Stimulated activated CD8-positive, alpha-beta memory T cell treated with anti-CD3 and anti-CD28 coated beads, Interleukin-4, amount 100 ng/mL, for 1 hour (primary cell): ENCODE measurements at regions not wholly inside any gene's neighbourhood (a gene's known extent, or its start where the extent isn't known, plus 50 kb on each side); places are given as distances from the start of the nearest gene placed in this dataset.

Source experiments
- DNase-seq, 2 donors: peaks; one replicate each; pipeline ENCODE4 v3.0.0-alpha.2; 2020; ENCODE audit warnings: low read depth in 2 of 2, low spot score in 1 of 2

DNA sequence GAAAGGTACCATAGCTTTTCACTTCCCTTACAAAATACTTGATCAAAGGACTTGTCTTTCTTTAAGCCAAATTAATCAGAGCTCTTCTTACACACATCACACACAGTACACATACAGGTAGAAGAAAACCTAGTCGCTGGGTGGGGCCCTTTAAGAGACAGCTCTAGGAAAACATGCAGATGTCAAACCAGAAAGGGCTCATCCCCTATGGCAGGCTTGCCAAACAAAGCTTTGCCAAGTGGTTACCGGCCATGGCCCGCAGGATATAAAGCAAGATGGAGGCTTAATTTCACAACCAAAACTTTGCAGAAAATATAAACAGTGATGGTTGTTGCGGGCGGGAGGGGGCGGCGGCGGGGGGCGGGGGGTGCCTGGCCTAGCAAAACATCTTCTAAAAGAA, 2156.0 kb upstream of the PIK3C3 start:
- no peak for DNase-seq

DNA sequence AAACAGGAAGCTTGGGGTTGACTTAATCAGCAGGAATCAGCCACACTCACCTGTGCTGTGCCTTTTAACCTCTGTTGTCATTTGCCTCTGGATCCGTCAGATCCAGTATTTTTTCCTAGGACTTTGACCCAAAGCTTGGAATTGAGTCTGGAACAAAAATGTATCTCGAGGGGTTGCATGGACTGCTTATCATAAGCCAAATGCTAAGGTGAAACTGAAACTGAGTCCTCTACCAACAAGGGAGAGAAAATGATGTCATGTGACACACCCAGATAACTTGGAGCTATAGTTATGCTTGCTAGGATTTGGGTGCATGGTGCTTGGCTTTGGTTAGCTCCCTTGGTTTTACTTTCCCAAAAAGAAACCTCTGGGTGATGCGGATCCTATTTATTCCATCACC, 2158.6 kb upstream of the PIK3C3 start:
- no peak for DNase-seq

DNA sequence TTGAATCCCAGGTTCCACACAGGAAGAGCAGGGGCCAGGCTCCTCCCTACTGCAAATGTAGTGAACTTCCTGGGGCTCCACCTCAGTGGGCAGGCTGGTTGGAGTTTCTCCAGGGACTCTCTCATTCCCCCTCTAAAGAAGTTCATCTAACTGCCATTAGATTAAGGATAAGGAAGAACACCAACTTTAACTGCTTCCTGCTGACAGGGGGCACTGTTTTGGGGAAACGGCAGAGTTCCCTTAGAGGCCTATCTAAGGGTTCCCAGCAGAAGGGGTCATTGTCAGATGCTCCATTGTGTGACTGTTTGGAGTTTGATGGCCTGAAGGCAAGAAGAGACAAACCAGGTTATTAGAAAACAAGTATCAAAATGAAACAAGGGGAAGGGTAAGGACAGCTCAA, 2159.7 kb upstream of the PIK3C3 start:
- no peak for DNase-seq

DNA sequence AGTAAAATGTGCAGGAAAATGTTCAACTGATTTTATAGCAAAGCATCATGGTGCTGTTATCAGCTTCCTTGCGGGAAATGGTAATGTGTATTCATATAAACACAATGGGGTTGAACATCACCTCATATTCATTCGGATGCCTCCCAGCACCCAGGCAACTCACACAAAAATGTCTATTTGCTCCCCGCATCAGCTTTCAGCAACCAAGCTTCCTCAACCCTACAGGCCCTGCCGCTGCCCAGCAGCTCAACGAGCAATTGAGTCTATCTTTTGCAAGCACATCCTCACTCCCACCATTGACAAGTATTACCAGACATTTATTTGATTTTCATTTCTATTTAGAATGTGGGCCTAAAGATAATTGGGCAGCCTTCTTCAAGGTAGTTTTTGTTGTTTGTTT, 2161.4 kb upstream of the PIK3C3 start:
- DNase-seq, result no peak

GRCh38 chr18:39788383-39788782, 2166.7 kb upstream of the PIK3C3 start:
- DNase-seq, result no peak

DNA sequence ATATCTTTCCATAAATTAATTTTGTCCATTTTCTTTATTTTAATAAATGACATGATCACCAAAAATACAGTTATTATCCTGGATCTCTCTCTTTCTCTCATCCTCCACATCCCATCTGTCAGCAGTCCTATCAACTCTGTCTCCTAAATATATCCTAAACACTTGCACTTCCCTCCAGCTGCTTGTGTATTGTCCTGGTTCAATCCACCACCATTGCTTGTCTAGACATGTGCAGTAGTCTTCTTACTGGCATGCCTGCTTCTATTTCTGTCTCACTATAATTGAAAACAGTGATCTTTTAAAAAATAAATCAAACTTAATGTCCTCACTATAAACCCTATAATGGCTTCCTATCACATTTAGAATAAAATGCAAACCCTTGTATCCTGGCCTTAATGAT, 2168.6 kb upstream of the PIK3C3 start:
- DNase-seq, result no peak

- DNase-seq, result no peak
Measured at GRCh38 chr18:39784541-39784940, 2170.5 kb upstream of the PIK3C3 start.

- no peak for DNase-seq
Measured at GRCh38 chr18:39781565-39781964, 2173.5 kb upstream of the PIK3C3 start.

DNA sequence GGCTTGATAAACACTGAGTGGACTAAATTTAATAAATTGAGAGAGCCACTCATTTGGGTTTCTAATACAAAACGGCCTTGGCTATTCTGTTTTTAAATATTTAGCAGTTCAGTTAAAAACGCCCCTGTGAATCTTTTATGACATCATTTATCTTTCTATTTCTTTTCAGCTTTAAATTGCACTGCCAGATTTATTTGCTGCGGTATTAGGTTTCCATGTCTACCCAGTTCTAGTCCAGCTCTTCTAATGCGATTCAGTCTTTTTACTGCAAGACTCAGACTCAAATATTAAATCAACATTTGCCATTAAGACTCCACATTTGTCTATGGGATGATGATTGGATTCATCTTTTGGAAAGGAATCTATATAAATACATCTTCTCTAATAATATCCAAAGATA, 2174.3 kb upstream of the PIK3C3 start:
- DNase-seq, result no peak

- DNase-seq, result no peak
Measured at GRCh38 chr18:39779926-39780325, 2175.1 kb upstream of the PIK3C3 start.

GRCh38 chr18:39776766-39777165, 2178.3 kb upstream of the PIK3C3 start:
- DNase-seq, result no peak

DNA sequence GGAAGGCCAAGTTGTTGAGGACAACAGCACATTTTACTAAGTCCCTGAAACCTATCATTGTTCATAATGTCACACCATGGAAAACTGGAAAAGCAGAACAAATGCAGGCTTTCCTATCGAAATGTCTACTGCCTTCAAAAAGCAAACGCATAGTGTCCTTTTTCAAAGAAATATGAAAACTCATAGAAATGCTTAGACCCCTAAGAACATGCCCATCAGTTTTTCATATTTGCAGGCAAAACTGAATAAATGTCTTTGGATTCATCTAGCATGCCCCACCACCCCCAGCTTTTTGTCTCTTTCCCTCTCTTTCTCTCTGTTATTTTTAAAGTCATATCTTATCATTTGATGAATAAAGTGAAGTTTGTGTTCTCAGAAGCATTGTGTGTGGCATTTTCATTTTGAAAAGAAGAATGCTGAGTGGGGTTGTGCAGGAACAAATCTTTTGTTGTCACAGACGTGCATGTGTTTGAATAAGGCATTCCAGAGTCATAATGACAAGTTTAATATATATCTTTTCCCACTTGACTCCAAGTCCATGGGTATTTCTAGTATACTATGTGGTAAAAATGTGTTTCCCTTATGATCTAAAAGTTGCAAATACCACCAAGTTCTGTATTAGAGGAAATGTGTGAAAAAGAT, 2180.0 kb upstream of the PIK3C3 start:
- no peak for DNase-seq

DNA sequence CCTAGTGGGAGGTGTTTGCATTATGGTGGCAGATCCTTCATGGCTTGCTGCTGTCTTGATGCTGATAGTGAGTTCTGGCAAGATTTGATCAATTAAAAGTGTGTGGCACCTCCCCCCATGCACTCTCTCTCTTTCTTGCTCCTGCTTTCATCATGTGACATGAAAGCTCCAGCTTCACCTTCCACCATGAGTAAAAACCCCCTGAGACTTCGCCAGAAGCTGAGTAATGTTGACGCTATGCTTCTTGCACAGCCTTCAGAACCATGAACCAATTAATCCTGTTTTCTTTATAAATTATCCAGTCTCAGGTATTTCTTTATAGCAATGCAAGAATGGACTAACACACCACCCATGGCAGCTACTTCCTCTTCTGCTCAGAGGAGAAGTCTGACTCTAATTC, 2181.4 kb upstream of the PIK3C3 start:
- DNase-seq, result no peak

GRCh38 chr18:39772155-39772919, 2182.7 kb upstream of the PIK3C3 start:
- no peak for DNase-seq

DNA sequence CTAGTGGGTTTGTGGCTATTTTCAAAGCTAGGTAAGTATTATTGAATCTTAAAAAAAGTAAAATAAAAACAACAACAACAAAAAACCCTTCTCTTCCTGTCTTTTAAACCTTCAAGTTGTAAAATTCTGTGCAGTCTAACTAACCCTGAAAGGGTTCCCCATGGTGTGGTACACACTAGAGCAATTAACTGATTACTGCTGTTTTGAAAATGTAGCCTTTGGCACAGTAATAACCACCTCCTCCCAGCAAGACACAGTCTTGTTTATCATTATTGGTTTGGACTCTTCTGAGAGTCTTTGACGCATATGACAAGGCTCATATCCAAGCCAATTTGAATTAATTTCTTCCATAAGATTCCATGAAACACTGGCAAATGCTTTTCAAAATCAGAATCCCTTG, 2184.6 kb upstream of the PIK3C3 start:
- DNase-seq, result no peak

GRCh38 chr18:39764873-39765272, 2190.2 kb upstream of the PIK3C3 start:
- no peak for DNase-seq

- DNase-seq, result no peak
Measured at GRCh38 chr18:39761273-39761672, 2193.8 kb upstream of the PIK3C3 start.

DNA sequence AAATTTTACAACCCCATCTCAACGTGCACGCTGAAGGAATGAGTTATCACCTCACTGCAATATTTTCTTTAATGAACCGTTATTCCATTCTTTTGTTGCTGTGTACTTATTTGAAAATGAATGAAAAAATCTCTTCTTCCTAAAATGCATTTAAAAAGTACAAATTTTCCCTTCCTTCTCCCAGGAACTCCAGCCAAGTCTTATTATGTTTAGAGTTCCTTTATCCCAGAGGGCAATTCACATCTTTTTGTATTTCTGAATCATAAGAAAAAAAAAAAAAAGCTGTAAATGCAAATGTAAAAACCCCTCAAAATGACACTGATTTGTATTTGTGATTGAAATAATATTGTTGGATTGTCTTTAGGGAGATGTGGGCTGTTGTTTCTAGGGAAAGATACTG, 2194.3 kb upstream of the CELF4 start:
- no peak for DNase-seq

GRCh38 chr18:39753178-39753577, 2187.6 kb upstream of the CELF4 start:
- DNase-seq, result no peak

- no peak for DNase-seq
Measured at GRCh38 chr18:39752351-39752750, 2186.8 kb upstream of the CELF4 start.

- no peak for DNase-seq
Measured at GRCh38 chr18:39751921-39752320, 2186.3 kb upstream of the CELF4 start.

DNA sequence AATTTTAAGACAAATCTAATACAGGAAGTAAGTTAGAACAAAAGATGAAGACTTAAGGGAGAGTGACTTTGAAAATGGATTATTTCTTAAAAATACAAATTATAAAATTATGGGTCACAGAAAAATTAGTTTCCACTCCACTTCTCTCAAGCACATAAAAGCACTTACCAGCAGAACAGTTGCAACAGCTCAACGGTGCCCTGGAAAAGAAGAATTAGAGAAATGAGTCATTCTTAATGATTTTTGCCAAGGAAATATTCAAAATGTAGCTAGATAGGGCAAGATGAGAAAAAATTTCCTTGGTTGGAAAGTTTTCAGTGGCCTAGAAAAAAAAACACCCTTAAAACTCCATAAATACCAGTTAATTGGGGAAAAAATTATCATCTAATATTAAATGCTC, 2185.6 kb upstream of the CELF4 start:
- no peak for DNase-seq

GRCh38 chr18:39749154-39749553, 2183.6 kb upstream of the CELF4 start:
- no peak for DNase-seq
